K562 (cell line): ENCODE measurements at regions not wholly inside any gene's neighbourhood (a gene's known extent, or its start where the extent isn't known, plus 50 kb on each side); places are given as distances from the start of the nearest gene placed in this dataset.

ENCODE experiments used
- ATAC-seq: fragments of 200-7000 bp; cut with Tn5 transposase; 3 replicates; pipeline ENCODE4 v1.9.1; 2020; ENCODE audit warnings: moderate library complexity
- BruUV-seq: library from RNA; stranded (reverse); fragments of 400-500 nt; replicated peaks from 2 replicates; lab custom pipeline; 2021; lab: Mats Ljungman, UMichigan
- CTCF ChIA-PET: fragments of 300-600 bp; formaldehyde crosslinking; extraction: SDS; loops from one replicate; lab custom pipeline; 2021; ENCODE audit warnings: low intra/inter-chr PET ratio; lab: Yijun Ruan, JAX
- POLR2A ChIA-PET: fragments of 300-600, 350-650 bp; sonication (Branson Sonifier 250); formaldehyde crosslinking; extraction: SDS; loops from one replicate; lab custom pipeline; 2021; ENCODE audit warnings: antibody characterized with exemption, inconsistent platforms; lab: Yijun Ruan, JAX
- DNase-seq, 4 experiments: peaks; one replicate each; pipeline versions ENCODE4 v3.0.0 to v3.0.0-alpha.2; 2011 to 2018; ENCODE audit warnings: low spot score in 3 of 4, mixed read lengths in 3 of 4; ENCODE audit errors: extremely low read depth in 1 of 4
- FAIRE-seq: peaks from 2 replicates; lab custom pipeline; 2011; peaks lifted over from hg19 to GRCh38; lab: Jason Lieb, UNC
- H2AFZ ChIP-seq: 2 replicates; pipeline ENCODE4 v1.6.0; 2011; ENCODE audit warnings: low read depth, low read length, control low read depth, inconsistent platforms
- H3K27ac ChIP-seq: fragments of 200-600 bp; 3 replicates; pipeline ENCODE4 v1.8.0; 2011; ENCODE audit warnings: low read depth, mild to moderate bottlenecking, control low read depth, inconsistent platforms, low read length, moderate library complexity, mixed read lengths; ENCODE audit errors: extremely low read depth
- H3K27me3 ChIP-seq, 2 experiments: fragments of 300-600 bp in 1 of 2; 2 replicates in 1 of 2; 3 replicates in 1 of 2; pipeline versions ENCODE4 v1.6.0 to v1.8.0; 2011; ENCODE audit warnings: inconsistent platforms in 2 of 2, low read length in 2 of 2, mild to moderate bottlenecking in 1 of 2, mixed read lengths in 1 of 2, moderate library complexity in 1 of 2; ENCODE audit not compliant: control insufficient read depth in 2 of 2, insufficient read depth in 2 of 2
- H3K36me3 ChIP-seq: fragments of 300-600 bp; 3 replicates; pipeline ENCODE4 v1.8.0; 2011; ENCODE audit warnings: mild to moderate bottlenecking, low read length, inconsistent platforms; ENCODE audit not compliant: control insufficient read depth, insufficient read depth
- H3K4me1 ChIP-seq, 2 experiments: fragments of 200-600 bp in 1 of 2; replicated peaks in 1 of 2; 2 replicates in 1 of 2; 3 replicates in 1 of 2; pipeline versions ENCODE4 v1.5.1 to v1.8.0; 2011; ENCODE audit warnings: inconsistent platforms in 2 of 2, low read length in 2 of 2, mild to moderate bottlenecking in 1 of 2, mixed read lengths in 1 of 2, moderate library complexity in 1 of 2; ENCODE audit not compliant: control insufficient read depth in 2 of 2, insufficient read depth in 2 of 2
- H3K4me2 ChIP-seq: 2 replicates; pipeline ENCODE4 v1.6.1; 2011; ENCODE audit warnings: low read length, control low read depth, inconsistent platforms, mixed read lengths; ENCODE audit not compliant: insufficient read depth
- H3K4me3 ChIP-seq: fragments of 200-600 bp; sonication (generic), shearing (Covaris generic); 2 replicates; pipeline ENCODE4 v1.5.1; 2016; ENCODE audit warnings: control low read depth, inconsistent platforms
- H3K79me2 ChIP-seq: fragments of 200-600 bp; 3 replicates; pipeline ENCODE4 v1.8.0; 2011; ENCODE audit warnings: low read length, inconsistent platforms; ENCODE audit not compliant: control insufficient read depth, insufficient read depth
- H3K9ac ChIP-seq, 2 experiments: 2 replicates each; pipeline versions ENCODE4 v1.6.0 to v1.6.1; 2011; ENCODE audit warnings: low read depth in 2 of 2, low read length in 2 of 2, control low read depth in 1 of 2, inconsistent platforms in 1 of 2, mild to moderate bottlenecking in 1 of 2, mixed read lengths in 1 of 2; ENCODE audit not compliant: insufficient read depth in 1 of 2
- H3K9me1 ChIP-seq: one replicate; pipeline ENCODE4 v1.6.0; 2011; ENCODE audit warnings: inconsistent platforms, mild to moderate bottlenecking, low read length, moderate library complexity; ENCODE audit not compliant: control insufficient read depth, insufficient read depth
- H3K9me3 ChIP-seq: replicated peaks from 2 replicates; pipeline ENCODE4 v1.5.1; 2011; ENCODE audit warnings: low read depth, low read length, inconsistent platforms; ENCODE audit not compliant: control insufficient read depth, insufficient read depth
- H4K20me1 ChIP-seq: replicated peaks from 2 replicates; pipeline ENCODE4 v1.6.1; 2011; ENCODE audit warnings: low read length, inconsistent platforms, mixed read lengths; ENCODE audit not compliant: control insufficient read depth, insufficient read depth
- ELF4 ChIP-seq: fragments of 450-650 bp; formaldehyde crosslinking; IDR thresholded peaks from 2 replicates; pipeline ENCODE4 v1.4.0; 2022; ENCODE audit warnings: missing genetic modification characterization
- ERF ChIP-seq: fragments of 450-650 bp; formaldehyde crosslinking; IDR thresholded peaks from 2 replicates; pipeline ENCODE4 v1.4.0; 2020; ENCODE audit warnings: mild to moderate bottlenecking, mixed read lengths
- HMBOX1 ChIP-seq: sonication (generic); IDR thresholded peaks from 2 replicates; pipeline ENCODE4 v1.6.1; 2016
- ID3 ChIP-seq, 2 experiments: fragments of 250-450 bp in 1 of 2; fragments of 450-650 bp in 1 of 2; sonication (Bioruptor Pico) in 1 of 2; IDR thresholded peaks; 2 replicates each; pipeline versions ENCODE4 v1.6.1 to v1.8.0; 2016 to 2021; ENCODE audit warnings: mild to moderate bottlenecking in 2 of 2, moderate library complexity in 2 of 2, missing compliant biosample characterization in 1 of 2, missing genetic modification characterization in 1 of 2
- IRF1 ChIP-seq: sonication (generic); formaldehyde crosslinking; IDR thresholded peaks from 2 replicates; pipeline ENCODE4 v1.8.0; 2022; ENCODE audit warnings: missing genetic modification reagents, mild to moderate bottlenecking, borderline replicate concordance
- LEF1 ChIP-seq: fragments of 450-650 bp; IDR thresholded peaks from 2 replicates; pipeline ENCODE4 v1.6.1; 2016; ENCODE audit warnings: mild to moderate bottlenecking
- PPARD ChIP-seq: fragments of 250-450 bp; sonication (Bioruptor Pico); IDR thresholded peaks from 2 replicates; pipeline ENCODE4 v1.8.0; 2022; ENCODE audit warnings: inconsistent platforms, mild to moderate bottlenecking, moderate library complexity
- SIN3A ChIP-seq, 2 experiments: fragments of 150-350 bp in 1 of 2; IDR thresholded peaks; 2 replicates each; pipeline ENCODE4 v1.6.1; 2011 to 2016; ENCODE audit warnings: borderline replicate concordance in 2 of 2, low read depth in 2 of 2, low read length in 2 of 2, mild to moderate bottlenecking in 2 of 2, moderate library complexity in 2 of 2; ENCODE audit not compliant: control insufficient read depth in 1 of 2
- SMARCE1 ChIP-seq: fragments of 450-650 bp; IDR thresholded peaks from 2 replicates; pipeline ENCODE4 v1.7.1; 2016; ENCODE audit warnings: mild to moderate bottlenecking
- SNRNP70 ChIP-seq: fragments of 200-400 bp; formaldehyde crosslinking; optimal IDR thresholded peaks from 2 replicates; pipeline ENCODE3; 2017; ENCODE audit warnings: low read depth, low read length
- ZNF316 ChIP-seq: fragments of 450-650 bp; IDR thresholded peaks from 2 replicates; pipeline ENCODE4 v1.6.1; 2016
- ZNF318 ChIP-seq, 2 experiments: fragments of 450-650 bp; IDR thresholded peaks; 2 replicates each; pipeline ENCODE4 v1.6.1; 2016; ENCODE audit warnings: mild to moderate bottlenecking in 2 of 2, borderline replicate concordance in 1 of 2, low read depth in 1 of 2, moderate library complexity in 1 of 2
- ZNF408 ChIP-seq: fragments of 250-450 bp; sonication (Bioruptor Pico); IDR thresholded peaks from 2 replicates; pipeline ENCODE4 v1.4.0; 2020; ENCODE audit warnings: low read depth, mild to moderate bottlenecking, moderate library complexity
- WGBS: fragments of 100-300 bp; shearing (Covaris generic); methylation state at CpG from one replicate; pipeline ENCODE4 v1.1.6; 2016; ENCODE audit warnings: low coverage, mixed read lengths; ENCODE audit not compliant: insufficient coverage; ENCODE audit errors: missing lambda C conversion rate; 5-methylcytosine and 5-hydroxymethylcytosine counted together
- in situ Hi-C: fragments of 300-500 bp; cut with MboI; formaldehyde crosslinking; loops from 4 replicates; pipeline ENCODE4 v1.15.0; 2018; ENCODE audit warnings: inconsistent platforms, mixed read lengths
- intact Hi-C: fragments of 100-400 bp; cut with micrococcal nuclease; formaldehyde crosslinking; loops from 2 replicates; pipeline ENCODE4 v1.14.2; 2022

- Histone ChIP-seq H2AFZ (no peak overlapping the region), H3K9me1 (no peaks in the 10 kb centered on the region), H4K20me1 (no peaks in the 10 kb centered on the region), H3K36me3 (no peaks in the 10 kb centered on the region), H3K79me2 (no peaks in the 10 kb centered on the region), H3K27me3 (no peaks in the 10 kb centered on the region), H3K4me3 (no peak overlapping the region), H3K27ac (no peak overlapping the region), H3K4me1 (no peaks in the 10 kb centered on the region), H3K4me2 (no peak overlapping the region), H3K9me3 (peaks cover 2% of the 10 kb centered on the region; the same call in 1 of the 2 replicates), H3K9ac (no peak overlapping the region)
- in situ Hi-C loops: no loop called here
- ChIA-PET POLR2A (no interaction called here), CTCF (no interaction called here)
- ATAC-seq: no peak
- BruUV-seq: no TSS peak
- intact Hi-C loops: no loop called here
- DNase-seq: no peak
- FAIRE-seq: no peak
- 3% methylated on average over 3 of the region's 3 CpGs for WGBS
- TF ChIP-seq ZNF408: no peak
- TF ChIP-seq LEF1: no peak
- TF ChIP-seq ZNF318 (IDR thresholded peaks at IDR 0.05; ENCODE audit: borderline replicate concordance in 1 of 2, low read depth in 1 of 2): no peak
- no peak for TF ChIP-seq HMBOX1
- no peak for TF ChIP-seq ZNF316
- no peak for TF ChIP-seq SMARCE1
- TF ChIP-seq ELF4 (CRISPR knock-in tag): no peak
- no peak for TF ChIP-seq PPARD (CRISPR knock-in tag)
- TF ChIP-seq SNRNP70: no peak
- no peak for TF ChIP-seq IRF1 (CRISPR knock-in tag)
- TF ChIP-seq ID3 (CRISPR knock-in tag; IDR thresholded peaks at IDR 0.05): no peak
- TF ChIP-seq ID3 (tag; IDR thresholded peaks at IDR 0.05): no peak
- TF ChIP-seq ERF (CRISPR knock-in tag): no peak
- TF ChIP-seq SIN3A (IDR thresholded peaks at IDR 0.05; ENCODE audit: borderline replicate concordance in 2 of 2, control insufficient read depth in 1 of 2, low read depth in 2 of 2, low read length in 2 of 2): no peak
Observed at GRCh38 chr10:64785816-64786215, 1264.6 kb downstream of the REEP3 start.
